OCI-LY1 (cell line): ENCODE measurements at regions not wholly inside any gene's neighbourhood (a gene's known extent, or its start where the extent isn't known, plus 50 kb on each side); places are given as distances from the start of the nearest gene placed in this dataset.

Experiments used
- EZH2 ChIP-seq: fragments of 200-600 bp; sonication (generic), shearing (Covaris generic); IDR thresholded peaks from 2 replicates; pipeline ENCODE4 v1.8.0; 2017; ENCODE audit warnings: borderline replicate concordance, mixed run types, mild to moderate bottlenecking, antibody characterized with exemption, low read length, moderate library complexity, mixed read lengths
- TF ChIP-seq, protein P1 (sequence below): fragments of 200-600 bp; sonication (generic), shearing (Covaris generic); IDR thresholded peaks from 2 replicates; pipeline ENCODE4 v1.5.1; 2017; ENCODE audit warnings: mild to moderate bottlenecking, antibody characterized with exemption, low read length, moderate library complexity, mixed read lengths

DNA sequence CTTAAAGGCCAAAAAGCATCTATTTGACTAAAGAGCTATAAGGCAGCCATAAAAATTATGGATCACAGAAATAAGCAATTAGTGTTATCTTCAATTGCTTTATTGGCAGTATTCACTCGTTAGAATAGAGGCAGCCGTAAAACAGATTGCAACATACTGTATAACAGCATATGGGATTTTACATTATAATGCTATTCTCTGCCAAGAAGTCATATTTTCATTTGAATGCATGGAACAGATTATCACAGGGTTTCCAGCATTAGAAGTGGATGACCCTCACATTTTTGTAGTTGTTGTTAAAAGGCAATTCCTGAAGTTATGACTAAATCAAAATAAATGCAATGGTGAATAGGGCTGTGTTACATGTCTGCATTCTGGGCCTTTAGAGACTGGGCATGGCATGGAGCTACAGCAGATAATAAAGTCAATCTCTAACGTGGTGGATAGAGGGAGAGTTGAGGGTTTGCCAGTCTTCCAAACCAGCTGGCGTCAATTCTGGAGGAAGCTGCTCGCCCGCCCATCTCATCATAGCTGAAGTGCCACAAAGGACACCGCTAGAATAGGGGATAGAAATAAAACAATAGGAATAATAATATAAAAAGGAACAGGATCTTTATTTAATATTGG is 155.4 kb upstream of the VRK2 start:
- no peak for TF ChIP-seq EZH2
- TF ChIP-seq, protein P1, sequence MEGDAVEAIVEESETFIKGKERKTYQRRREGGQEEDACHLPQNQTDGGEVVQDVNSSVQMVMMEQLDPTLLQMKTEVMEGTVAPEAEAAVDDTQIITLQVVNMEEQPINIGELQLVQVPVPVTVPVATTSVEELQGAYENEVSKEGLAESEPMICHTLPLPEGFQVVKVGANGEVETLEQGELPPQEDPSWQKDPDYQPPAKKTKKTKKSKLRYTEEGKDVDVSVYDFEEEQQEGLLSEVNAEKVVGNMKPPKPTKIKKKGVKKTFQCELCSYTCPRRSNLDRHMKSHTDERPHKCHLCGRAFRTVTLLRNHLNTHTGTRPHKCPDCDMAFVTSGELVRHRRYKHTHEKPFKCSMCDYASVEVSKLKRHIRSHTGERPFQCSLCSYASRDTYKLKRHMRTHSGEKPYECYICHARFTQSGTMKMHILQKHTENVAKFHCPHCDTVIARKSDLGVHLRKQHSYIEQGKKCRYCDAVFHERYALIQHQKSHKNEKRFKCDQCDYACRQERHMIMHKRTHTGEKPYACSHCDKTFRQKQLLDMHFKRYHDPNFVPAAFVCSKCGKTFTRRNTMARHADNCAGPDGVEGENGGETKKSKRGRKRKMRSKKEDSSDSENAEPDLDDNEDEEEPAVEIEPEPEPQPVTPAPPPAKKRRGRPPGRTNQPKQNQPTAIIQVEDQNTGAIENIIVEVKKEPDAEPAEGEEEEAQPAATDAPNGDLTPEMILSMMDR: no peak
